DOHH2 (cell line): ENCODE measurements at regions not wholly inside any gene's neighbourhood (a gene's known extent, or its start where the extent isn't known, plus 50 kb on each side); places are given as distances from the start of the nearest gene placed in this dataset.

Source experiments
- H3F3A ChIP-seq: fragments of 200-600 bp; sonication (generic), shearing (Covaris generic); 2 replicates; pipeline ENCODE4 v1.6.0; 2016; ENCODE audit warnings: antibody characterized with exemption, mild to moderate bottlenecking; ENCODE audit not compliant: control insufficient read depth, insufficient read depth
- H3K27ac ChIP-seq: fragments of 200-600 bp; sonication (generic); 2 replicates; pipeline ENCODE4 v1.5.1; 2014; ENCODE audit warnings: low read depth, mild to moderate bottlenecking, low read length, moderate library complexity
- H3K27me3 ChIP-seq: fragments of 200-600 bp; sonication (generic); 2 replicates; pipeline ENCODE4 v1.6.1; 2014; ENCODE audit warnings: mild to moderate bottlenecking, low read length, mixed read lengths; ENCODE audit not compliant: control insufficient read depth
- H3K36me3 ChIP-seq: fragments of 200-600 bp; sonication (generic); 2 replicates; pipeline ENCODE4 v1.6.1; 2014; ENCODE audit warnings: mild to moderate bottlenecking, low read length, moderate library complexity, mixed read lengths; ENCODE audit not compliant: control insufficient read depth
- H3K4me1 ChIP-seq: fragments of 200-600 bp; sonication (generic); 2 replicates; pipeline ENCODE4 v1.6.1; 2014; ENCODE audit warnings: mild to moderate bottlenecking, low read length, mixed read lengths; ENCODE audit not compliant: control insufficient read depth
- H3K4me2 ChIP-seq: fragments of 200-600 bp; sonication (generic); 2 replicates; pipeline ENCODE4 v1.6.0; 2014; ENCODE audit warnings: mild to moderate bottlenecking, low read length, moderate library complexity
- H3K4me3 ChIP-seq: fragments of 200-600 bp; sonication (generic); 2 replicates; pipeline ENCODE4 v1.5.1; 2014; ENCODE audit warnings: mild to moderate bottlenecking, low read length, mixed read lengths
- H3K79me2 ChIP-seq: fragments of 200-600 bp; sonication (generic); 2 replicates; pipeline ENCODE4 v1.6.1; 2014; ENCODE audit warnings: mild to moderate bottlenecking, low read length, mixed read lengths; ENCODE audit not compliant: control insufficient read depth
- H3K9me2 ChIP-seq: fragments of 200-600 bp; sonication (generic); replicated peaks from 2 replicates; pipeline ENCODE4 v1.6.1; 2014; ENCODE audit warnings: mild to moderate bottlenecking, low read length, mixed read lengths; ENCODE audit not compliant: control insufficient read depth
- H3K9me3 ChIP-seq: fragments of 200-600 bp; sonication (generic); 2 replicates; pipeline ENCODE4 v1.6.1; 2014; ENCODE audit warnings: antibody characterized with exemption, low read length, mixed read lengths; ENCODE audit not compliant: control insufficient read depth, insufficient read depth
- H4K20me1 ChIP-seq: fragments of 200-600 bp; sonication (generic); 2 replicates; pipeline ENCODE4 v1.6.0; 2014; ENCODE audit warnings: low read depth, mild to moderate bottlenecking, antibody characterized with exemption, low read length, moderate library complexity; ENCODE audit not compliant: control insufficient read depth, insufficient read depth
- EZH2phosphoT487 ChIP-seq: fragments of 200-600 bp; sonication (generic); IDR thresholded peaks from 2 replicates; pipeline ENCODE4 v1.6.1; 2017; ENCODE audit warnings: borderline replicate concordance, mild to moderate bottlenecking, antibody characterized with exemption, low read length, moderate library complexity, mixed read lengths
- TF ChIP-seq, protein P1 (sequence below): fragments of 200-600 bp; sonication (generic); IDR thresholded peaks from one replicate; pipeline ENCODE4 v1.5.1; 2014; ENCODE audit warnings: antibody characterized with exemption, mild to moderate bottlenecking, low read depth, low read length; ENCODE audit not compliant: poor library complexity, severe bottlenecking

DNA sequence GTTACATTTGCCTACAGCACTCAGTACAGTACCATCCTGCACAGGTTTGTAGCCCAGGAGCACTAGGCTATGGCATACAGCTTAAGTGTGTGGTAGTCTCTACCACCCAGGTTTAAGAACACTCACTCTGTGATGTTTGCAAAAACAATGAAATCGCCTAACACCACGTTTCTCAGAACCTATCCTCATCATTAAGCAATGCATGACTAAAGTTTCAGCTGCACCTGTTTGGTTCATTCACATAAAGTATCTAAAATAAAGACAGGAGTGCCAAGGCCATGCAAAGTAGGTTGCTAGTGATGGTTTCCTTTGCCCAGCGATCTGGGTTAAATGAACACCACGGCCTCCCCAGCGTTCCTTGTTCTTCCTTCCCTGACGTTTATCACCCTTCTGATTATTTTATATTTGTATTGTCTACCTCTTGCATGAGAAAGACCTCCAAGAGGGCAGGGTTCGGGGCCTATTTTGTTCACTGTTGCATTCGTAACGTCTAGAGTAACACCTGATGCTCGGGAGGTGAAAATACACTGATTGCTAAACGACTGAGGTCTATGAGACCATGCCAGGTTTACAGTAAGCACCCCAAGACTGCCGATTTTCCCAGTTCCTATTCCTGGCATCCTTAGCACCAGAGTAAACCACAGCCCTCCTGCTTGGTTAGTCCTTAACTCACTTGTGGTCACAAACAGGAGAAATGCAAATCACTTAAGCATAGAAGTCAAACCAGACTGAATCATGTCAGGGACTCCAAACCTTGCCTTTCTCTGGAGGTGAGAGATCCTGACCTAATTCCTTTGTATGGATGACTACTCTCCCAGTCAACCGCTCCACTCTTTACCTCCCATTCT lies 204.1 kb upstream of the NFE2L3 start:
- Histone ChIP-seq H4K20me1 (no peaks in the 10 kb centered on the region), H3K4me3 (peak overlapping the region; percentile 6; the same call in 1 of the 2 replicates), H3F3A (no peaks in the 10 kb centered on the region), H3K36me3 (no peaks in the 10 kb centered on the region), H3K79me2 (no peaks in the 10 kb centered on the region; the same call in 1 of the 2 replicates), H3K9me3 (peaks cover 7% of the 10 kb centered on the region; the same call in 1 of the 2 replicates), H3K9me2 (no peaks in the 10 kb centered on the region), H3K4me1 (peaks cover 40% of the 10 kb centered on the region), H3K27ac (no peak overlapping the region), H3K4me2 (peak overlapping the region; percentile 25), H3K27me3 (peaks cover 5% of the 10 kb centered on the region; the same call in 1 of the 2 replicates)
- TF ChIP-seq, protein P1, sequence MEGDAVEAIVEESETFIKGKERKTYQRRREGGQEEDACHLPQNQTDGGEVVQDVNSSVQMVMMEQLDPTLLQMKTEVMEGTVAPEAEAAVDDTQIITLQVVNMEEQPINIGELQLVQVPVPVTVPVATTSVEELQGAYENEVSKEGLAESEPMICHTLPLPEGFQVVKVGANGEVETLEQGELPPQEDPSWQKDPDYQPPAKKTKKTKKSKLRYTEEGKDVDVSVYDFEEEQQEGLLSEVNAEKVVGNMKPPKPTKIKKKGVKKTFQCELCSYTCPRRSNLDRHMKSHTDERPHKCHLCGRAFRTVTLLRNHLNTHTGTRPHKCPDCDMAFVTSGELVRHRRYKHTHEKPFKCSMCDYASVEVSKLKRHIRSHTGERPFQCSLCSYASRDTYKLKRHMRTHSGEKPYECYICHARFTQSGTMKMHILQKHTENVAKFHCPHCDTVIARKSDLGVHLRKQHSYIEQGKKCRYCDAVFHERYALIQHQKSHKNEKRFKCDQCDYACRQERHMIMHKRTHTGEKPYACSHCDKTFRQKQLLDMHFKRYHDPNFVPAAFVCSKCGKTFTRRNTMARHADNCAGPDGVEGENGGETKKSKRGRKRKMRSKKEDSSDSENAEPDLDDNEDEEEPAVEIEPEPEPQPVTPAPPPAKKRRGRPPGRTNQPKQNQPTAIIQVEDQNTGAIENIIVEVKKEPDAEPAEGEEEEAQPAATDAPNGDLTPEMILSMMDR = no peak
- no peak for TF ChIP-seq EZH2phosphoT487

DNA sequence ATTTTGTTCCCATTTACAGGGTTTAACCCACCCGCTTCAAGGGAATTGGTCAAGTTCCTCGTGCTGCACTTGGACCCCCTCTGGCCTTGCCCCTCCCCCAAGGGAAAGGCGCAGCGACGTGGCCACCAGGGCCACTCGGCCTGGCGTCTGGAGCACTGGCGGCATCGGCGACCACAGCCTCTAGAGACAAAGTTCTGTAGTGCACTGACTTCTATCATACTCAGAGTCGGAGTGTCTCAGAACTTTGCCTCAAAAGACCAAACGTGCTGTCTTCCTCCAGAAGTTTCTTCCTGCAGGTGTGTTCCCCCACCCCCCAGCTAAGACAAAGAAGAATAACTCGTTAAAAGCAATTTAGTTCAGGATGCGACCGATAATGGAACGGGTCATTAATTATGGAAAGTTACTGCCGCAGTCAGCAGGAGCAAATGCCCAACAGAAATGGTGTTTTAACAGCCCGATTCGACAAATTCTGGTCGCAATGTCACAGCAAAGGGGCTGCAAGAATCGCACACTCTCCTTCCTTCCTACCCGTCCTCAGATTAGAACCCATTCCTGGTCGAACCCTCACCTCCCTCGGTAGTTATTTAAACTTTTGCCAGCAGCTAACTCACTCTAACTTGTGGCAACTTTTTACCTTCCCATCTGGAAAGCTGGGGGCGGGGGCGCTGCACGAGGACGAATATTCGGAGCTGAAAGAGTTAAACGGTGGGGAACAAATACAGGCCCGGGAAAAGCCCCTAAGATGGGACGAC lies 202.1 kb upstream of the NFE2L3 start:
- Histone ChIP-seq H3K9me3 (peaks cover 7% of the 10 kb centered on the region; the same call in 1 of the 2 replicates), H3K4me3 (peak overlapping the region; percentile 84), H3K36me3 (no peaks in the 10 kb centered on the region), H3K79me2 (no peaks in the 10 kb centered on the region; the same call in 1 of the 2 replicates), H3K4me1 (peaks cover 53% of the 10 kb centered on the region), H3K27ac (no peak overlapping the region), H3K9me2 (no peaks in the 10 kb centered on the region), H3K27me3 (0 out of 2 replicates have a peak, but pooled peaks cover 5% of the 10 kb centered on the region), H4K20me1 (no peaks in the 10 kb centered on the region), H3K4me2 (peak overlapping the region; percentile 90), H3F3A (no peaks in the 10 kb centered on the region)
- TF ChIP-seq EZH2phosphoT487 = no peak
- TF ChIP-seq, protein P1 = no peak

DNA sequence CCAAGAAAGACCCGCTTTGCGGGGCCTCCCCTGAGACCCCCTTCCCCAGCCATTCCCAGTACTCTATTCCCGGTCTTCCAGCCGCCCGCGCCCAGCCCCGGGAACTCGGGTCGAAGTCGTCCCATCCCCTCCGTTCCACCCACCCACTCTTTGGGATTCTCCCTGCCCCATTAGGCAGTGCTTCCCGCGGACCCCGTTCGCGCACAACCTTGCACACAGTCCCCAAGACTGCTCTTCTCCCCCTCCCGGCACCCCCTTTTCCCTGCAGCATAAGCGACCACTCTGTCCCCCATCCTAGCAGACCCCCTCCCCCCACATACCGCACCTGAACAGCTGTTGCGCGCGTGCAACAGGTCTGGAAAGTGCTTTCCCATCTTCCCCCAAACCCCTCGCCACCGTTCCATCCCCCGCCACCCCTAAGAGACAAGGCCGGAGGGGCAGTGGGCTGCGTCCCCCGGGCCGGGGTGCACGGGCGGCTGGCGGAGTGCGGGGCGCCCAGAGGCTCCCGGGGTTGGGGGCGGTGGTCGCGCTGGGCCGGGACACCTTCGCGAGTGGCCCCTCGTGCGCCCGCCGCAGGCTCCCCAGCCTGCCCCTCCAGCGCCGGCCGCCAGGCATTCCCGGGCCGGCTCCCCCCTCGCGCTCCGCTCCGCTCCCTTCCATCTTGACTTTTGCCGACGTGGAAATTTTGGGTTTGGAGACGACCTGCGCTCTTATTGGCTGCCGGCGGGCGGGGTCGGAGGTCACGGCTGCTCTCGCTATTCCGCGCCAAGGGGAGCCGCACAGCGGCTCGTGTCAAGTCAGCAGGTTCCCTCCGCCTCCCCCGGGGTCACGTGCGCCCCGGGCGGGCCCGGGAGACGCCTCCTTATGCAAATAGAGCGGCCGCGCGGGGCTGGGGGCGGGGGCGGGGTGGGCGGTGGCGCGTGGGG lies 201.2 kb upstream of the NFE2L3 start:
- Histone ChIP-seq H3K9me2 (no peaks in the 10 kb centered on the region), H3K36me3 (no peaks in the 10 kb centered on the region), H3F3A (no peaks in the 10 kb centered on the region), H3K4me1 (peaks cover 53% of the 10 kb centered on the region), H3K79me2 (no peaks in the 10 kb centered on the region; the same call in 1 of the 2 replicates), H3K27me3 (0 out of 2 replicates have a peak, but pooled peaks cover 5% of the 10 kb centered on the region), H3K4me3 (peak overlapping the region; percentile 84), H3K27ac (no peak overlapping the region), H3K9me3 (peaks cover 7% of the 10 kb centered on the region; the same call in 1 of the 2 replicates), H3K4me2 (peak overlapping the region; percentile 90), H4K20me1 (no peaks in the 10 kb centered on the region)
- TF ChIP-seq, protein P1 = no peak
- no peak for TF ChIP-seq EZH2phosphoT487
